Chondrocyte (in vitro differentiated cells): ENCODE measurements at regions not wholly inside any gene's neighbourhood (a gene's known extent, or its start where the extent isn't known, plus 50 kb on each side); places are given as distances from the start of the nearest gene placed in this dataset.

Source experiments
- DNase-seq: peaks from one replicate; pipeline ENCODE4 v3.0.0; 2021; ENCODE audit warnings: mixed read lengths, low spot score
- H3K27ac Mint-ChIP-seq: one replicate; pipeline ENCODE4 v1.8.0; 2021; ENCODE audit warnings: mild to moderate bottlenecking, moderate library complexity, mixed read lengths; ENCODE audit not compliant: unreplicated experiment
- H3K27me3 Mint-ChIP-seq: 2 replicates; pipeline ENCODE4 v1.8.0; 2021; ENCODE audit warnings: low read depth, mixed read lengths
- H3K36me3 Mint-ChIP-seq: 2 replicates; pipeline ENCODE4 v1.8.0; 2021; ENCODE audit warnings: low read depth, mixed read lengths
- H3K4me1 Mint-ChIP-seq: 2 replicates; pipeline ENCODE4 v1.8.0; 2021; ENCODE audit warnings: low read depth, mild to moderate bottlenecking, mixed read lengths
- H3K4me3 Mint-ChIP-seq: one replicate; pipeline ENCODE4 v1.8.0; 2021; ENCODE audit warnings: mild to moderate bottlenecking, moderate library complexity, mixed read lengths; ENCODE audit not compliant: unreplicated experiment
- H3K9me3 Mint-ChIP-seq: 2 replicates; pipeline ENCODE4 v1.8.0; 2021; ENCODE audit warnings: low read depth, mixed read lengths
- TF ChIP-seq, protein P1 (sequence below): fragments of 200-600 bp; sonication (generic); IDR thresholded peaks from 2 replicates; pipeline ENCODE4 v1.5.0; 2021; ENCODE audit warnings: antibody characterized with exemption, mild to moderate bottlenecking, moderate library complexity

DNA sequence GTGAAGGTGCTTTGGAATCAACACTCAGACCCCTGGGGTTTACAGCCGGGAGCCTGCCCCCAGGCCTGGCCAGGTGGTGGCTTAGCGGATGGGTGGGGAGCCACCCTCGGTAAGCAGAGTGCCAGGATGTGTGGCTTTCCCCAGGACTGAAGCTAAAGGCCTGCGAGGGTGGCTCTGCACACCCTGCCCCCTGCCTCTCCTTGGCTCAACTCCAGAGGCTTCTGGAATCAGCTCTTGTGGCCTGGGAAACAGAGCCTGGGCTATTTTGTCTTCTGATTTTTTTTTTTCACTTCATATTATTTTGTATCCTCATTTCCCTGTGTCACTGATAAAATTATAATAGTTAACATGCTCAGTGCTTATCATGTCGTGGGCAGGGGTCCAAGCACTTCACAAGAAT lies 79.8 kb downstream of the RHOB start:
- DNase-seq = no peak
- H3K27me3 Mint-ChIP-seq = peaks cover 3% of the 10 kb centered on the region
- TF ChIP-seq, protein P1, sequence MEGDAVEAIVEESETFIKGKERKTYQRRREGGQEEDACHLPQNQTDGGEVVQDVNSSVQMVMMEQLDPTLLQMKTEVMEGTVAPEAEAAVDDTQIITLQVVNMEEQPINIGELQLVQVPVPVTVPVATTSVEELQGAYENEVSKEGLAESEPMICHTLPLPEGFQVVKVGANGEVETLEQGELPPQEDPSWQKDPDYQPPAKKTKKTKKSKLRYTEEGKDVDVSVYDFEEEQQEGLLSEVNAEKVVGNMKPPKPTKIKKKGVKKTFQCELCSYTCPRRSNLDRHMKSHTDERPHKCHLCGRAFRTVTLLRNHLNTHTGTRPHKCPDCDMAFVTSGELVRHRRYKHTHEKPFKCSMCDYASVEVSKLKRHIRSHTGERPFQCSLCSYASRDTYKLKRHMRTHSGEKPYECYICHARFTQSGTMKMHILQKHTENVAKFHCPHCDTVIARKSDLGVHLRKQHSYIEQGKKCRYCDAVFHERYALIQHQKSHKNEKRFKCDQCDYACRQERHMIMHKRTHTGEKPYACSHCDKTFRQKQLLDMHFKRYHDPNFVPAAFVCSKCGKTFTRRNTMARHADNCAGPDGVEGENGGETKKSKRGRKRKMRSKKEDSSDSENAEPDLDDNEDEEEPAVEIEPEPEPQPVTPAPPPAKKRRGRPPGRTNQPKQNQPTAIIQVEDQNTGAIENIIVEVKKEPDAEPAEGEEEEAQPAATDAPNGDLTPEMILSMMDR = no peak
- H3K4me1 Mint-ChIP-seq = peaks cover 30% of the 10 kb centered on the region
- peak overlapping the region; percentile 54 for H3K27ac Mint-ChIP-seq
- no peaks in the 10 kb centered on the region for H3K36me3 Mint-ChIP-seq
- H3K9me3 Mint-ChIP-seq = no peaks in the 10 kb centered on the region
- no peak overlapping the region for H3K4me3 Mint-ChIP-seq

DNA sequence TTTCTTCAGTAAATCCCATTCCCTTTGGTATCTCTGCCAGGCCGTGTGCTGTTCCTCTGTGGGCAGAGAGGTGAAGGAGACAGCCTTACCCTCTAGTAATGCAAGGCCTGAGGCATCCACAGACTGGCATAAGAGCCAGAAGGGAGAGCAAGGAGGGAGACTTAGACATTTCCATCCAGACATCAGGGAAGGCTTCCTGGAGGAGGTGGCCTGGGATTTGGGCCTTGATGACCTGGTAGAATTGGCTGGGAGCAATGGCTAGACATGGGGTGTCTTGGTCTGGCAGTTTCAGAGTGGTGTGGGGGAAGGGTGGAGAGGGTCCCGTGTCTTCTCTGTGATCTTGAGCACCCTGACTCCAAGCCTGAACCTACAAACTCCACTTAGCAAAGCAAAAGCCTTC lies 81.8 kb downstream of the RHOB start:
- no peaks in the 10 kb centered on the region for H3K27me3 Mint-ChIP-seq
- no peak for DNase-seq
- H3K27ac Mint-ChIP-seq = no peak overlapping the region
- H3K36me3 Mint-ChIP-seq = no peaks in the 10 kb centered on the region
- no peaks in the 10 kb centered on the region for H3K9me3 Mint-ChIP-seq
- H3K4me1 Mint-ChIP-seq = peaks cover 30% of the 10 kb centered on the region
- TF ChIP-seq, protein P1 = no peak
- H3K4me3 Mint-ChIP-seq = no peak overlapping the region

DNA sequence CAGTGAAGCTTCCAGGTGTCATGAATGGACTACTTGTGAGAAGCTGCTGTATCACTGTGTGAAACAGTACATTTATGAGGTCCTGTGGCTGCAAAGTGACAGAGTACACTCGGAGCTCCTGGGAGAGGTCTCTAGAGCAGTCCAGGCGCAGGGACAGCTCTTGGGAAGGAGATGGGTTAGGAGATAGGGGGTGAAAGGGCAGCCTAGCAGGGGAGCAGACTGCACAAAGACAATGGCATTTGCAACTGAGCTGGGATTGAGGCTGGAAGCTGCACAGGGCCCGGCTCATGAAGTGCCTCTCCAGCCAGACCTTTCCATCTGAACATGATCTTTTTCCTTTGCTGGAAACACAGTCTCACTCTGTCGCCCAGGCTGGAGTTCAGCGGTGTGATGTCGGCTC lies 83.6 kb downstream of the RHOB start:
- no peaks in the 10 kb centered on the region for H3K36me3 Mint-ChIP-seq
- H3K9me3 Mint-ChIP-seq = no peaks in the 10 kb centered on the region
- H3K27ac Mint-ChIP-seq = no peak overlapping the region
- peaks cover 20% of the 10 kb centered on the region for H3K4me1 Mint-ChIP-seq
- H3K4me3 Mint-ChIP-seq = no peak overlapping the region
- TF ChIP-seq, protein P1 = no peak
- no peak for DNase-seq
- H3K27me3 Mint-ChIP-seq = no peaks in the 10 kb centered on the region

DNA sequence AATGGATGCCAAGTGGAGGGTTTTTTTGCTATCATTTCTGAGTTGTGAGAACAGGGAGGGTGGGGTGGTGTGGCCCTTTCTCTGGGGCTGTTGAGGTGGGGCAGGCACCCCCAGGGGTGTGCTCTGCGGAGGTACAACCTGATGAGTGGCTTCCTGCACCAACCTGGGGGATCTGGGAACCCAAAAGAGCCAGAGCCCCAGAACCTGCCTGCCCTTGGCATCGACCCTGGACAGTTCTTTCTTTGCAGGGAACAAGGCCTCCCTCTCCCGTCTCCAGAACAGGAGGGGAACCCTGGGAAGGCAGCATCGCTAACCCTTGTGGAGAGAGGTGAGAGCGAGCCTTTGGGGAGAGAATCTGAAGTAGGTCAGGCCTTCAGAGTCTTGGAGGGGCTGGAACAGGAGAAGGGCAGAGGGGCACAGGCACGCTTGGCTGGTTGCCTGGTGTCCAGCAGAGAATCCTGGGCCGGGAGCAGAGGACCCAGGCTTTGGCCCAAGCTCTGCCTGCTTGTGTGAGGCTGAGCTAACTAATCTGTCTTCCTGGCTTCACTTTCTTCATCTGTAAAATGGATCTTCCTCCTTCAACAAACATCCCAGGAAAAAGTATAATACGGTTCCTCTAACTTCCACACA lies 84.9 kb downstream of the RHOB start:
- TF ChIP-seq, protein P1 = no peak
- DNase-seq = no peak
- peaks cover 9% of the 10 kb centered on the region for H3K4me1 Mint-ChIP-seq
- no peaks in the 10 kb centered on the region for H3K36me3 Mint-ChIP-seq
- no peaks in the 10 kb centered on the region for H3K27me3 Mint-ChIP-seq
- H3K27ac Mint-ChIP-seq = no peak overlapping the region
- no peak overlapping the region for H3K4me3 Mint-ChIP-seq
- H3K9me3 Mint-ChIP-seq = no peaks in the 10 kb centered on the region

DNA sequence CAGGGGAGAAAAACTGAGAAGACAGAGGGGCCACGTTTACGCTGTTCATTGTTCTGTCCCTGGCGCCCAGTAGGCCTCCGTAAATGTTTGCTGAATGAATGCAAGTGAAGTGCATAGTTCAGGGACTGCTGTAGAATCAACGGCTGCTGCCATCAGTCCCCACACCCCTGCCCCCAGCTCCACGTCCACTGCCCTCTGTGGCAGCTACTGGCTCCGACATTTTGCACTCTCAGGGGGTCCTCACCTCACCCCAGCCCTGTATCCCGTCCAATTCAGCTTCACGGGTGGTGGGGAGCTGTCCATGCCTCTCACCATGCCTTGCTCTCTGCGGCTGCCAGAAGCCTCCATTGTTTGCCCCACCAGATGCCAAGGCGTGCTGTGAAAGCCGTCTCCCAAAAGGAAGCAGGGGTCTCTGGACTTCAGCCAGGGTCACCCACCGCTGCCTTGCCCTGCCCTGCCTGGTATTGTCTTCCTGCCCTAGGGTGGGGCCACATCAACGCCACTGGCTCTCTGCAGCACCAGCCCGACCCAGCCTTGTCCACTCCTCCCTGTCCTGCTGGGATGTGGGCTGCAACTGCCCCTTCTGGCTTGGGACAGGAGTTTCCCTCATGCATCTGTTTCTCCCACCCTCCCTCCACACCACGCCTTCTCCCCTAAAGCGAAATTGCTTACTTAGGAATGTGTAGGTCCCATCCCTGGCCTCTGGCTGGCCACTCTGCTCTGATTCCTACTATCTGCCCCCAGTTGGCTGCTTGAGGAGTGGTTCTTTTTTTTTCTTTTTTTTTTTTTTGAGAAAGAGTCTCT lies 86.0 kb downstream of the RHOB start:
- Mint-ChIP-seq H3K4me1 (no peaks in the 10 kb centered on the region), H3K4me3 (no peak overlapping the region), H3K36me3 (no peaks in the 10 kb centered on the region), H3K27me3 (no peaks in the 10 kb centered on the region), H3K9me3 (no peaks in the 10 kb centered on the region), H3K27ac (no peak overlapping the region)
- TF ChIP-seq, protein P1 = no peak
- no peak for DNase-seq
